ENCODE measurements at regions not wholly inside any gene's neighbourhood (a gene's known extent, or its start where the extent isn't known, plus 50 kb on each side); places are given as distances from the start of the nearest gene placed in this dataset.

- no peak overlapping the region for H3K4me3 ChIP-seq (ENCODE audit: low read depth, low read length)
- no peak for DNase-seq (ENCODE audit: low read depth)
- ChIA-PET POLR2A (no interaction called here), CTCF (interaction anchor here (1.7 to 1.9 kb wide), 2 partner anchors 11 to 12 kb away, joined by 4 to 9 read pairs; no protein-coding TSS in a partner anchor)
- TF ChIP-seq CTCF (IDR thresholded peaks at IDR 0.05; ENCODE audit: insufficient read depth, low read depth, low read length): no peak
- H3K36me3 ChIP-seq (ENCODE audit: control insufficient read depth, insufficient read depth, low read length): no peaks in the 10 kb centered on the region
- H3K27me3 ChIP-seq (ENCODE audit: control insufficient read depth, insufficient read depth, low read length): no peaks in the 10 kb centered on the region
These were observed 119.1 kb upstream of the TMC3 start for GRCh38 chr15:81492969-81493645.

GRCh38 chr15:81492331-81492968 is 118.4 kb upstream of the TMC3 start:
- ChIA-PET CTCF (interaction anchor here (1.7 kb wide), 1 partner anchor 11 kb away, joined by 9 read pairs; no protein-coding TSS in a partner anchor), POLR2A (no interaction called here)

GRCh38 chr15:81491414-81492096 is 117.5 kb upstream of the TMC3 start:
- DNase-seq (ENCODE audit: low read depth): no peak
- Histone ChIP-seq H3K36me3 (ENCODE audit: control insufficient read depth, insufficient read depth, low read length) (no peaks in the 10 kb centered on the region), H3K27me3 (ENCODE audit: control insufficient read depth, insufficient read depth, low read length) (no peaks in the 10 kb centered on the region), H3K4me3 (ENCODE audit: low read depth, low read length) (no peak overlapping the region)
- ChIA-PET POLR2A (no interaction called here), CTCF (interaction anchor here (1.7 kb wide), 1 partner anchor 10 kb away, joined by 9 read pairs; no protein-coding TSS in a partner anchor)
- TF ChIP-seq CTCF (IDR thresholded peaks at IDR 0.05; ENCODE audit: insufficient read depth, low read depth, low read length): no peak

More at GRCh38 chr15:81492331-81492968, 118.4 kb upstream of the TMC3 start:
- no peak for DNase-seq (ENCODE audit: low read depth)
- Histone ChIP-seq H3K36me3 (ENCODE audit: control insufficient read depth, insufficient read depth, low read length) (no peaks in the 10 kb centered on the region), H3K27me3 (ENCODE audit: control insufficient read depth, insufficient read depth, low read length) (no peaks in the 10 kb centered on the region), H3K4me3 (ENCODE audit: low read depth, low read length) (no peak overlapping the region)
- TF ChIP-seq CTCF (IDR thresholded peaks at IDR 0.05; ENCODE audit: insufficient read depth, low read depth, low read length): no peak

- no peak for TF ChIP-seq CTCF (IDR thresholded peaks at IDR 0.05; ENCODE audit: insufficient read depth, low read depth, low read length)
- POLR2A ChIA-PET: no interaction called here
- CTCF ChIA-PET: no interaction called here
- no peak for DNase-seq (ENCODE audit: low read depth)
- Histone ChIP-seq H3K27me3 (ENCODE audit: control insufficient read depth, insufficient read depth, low read length) (no peaks in the 10 kb centered on the region), H3K4me3 (ENCODE audit: low read depth, low read length) (no peak overlapping the region), H3K36me3 (ENCODE audit: control insufficient read depth, insufficient read depth, low read length) (no peaks in the 10 kb centered on the region)
These were observed 111.8 kb upstream of the TMC3 start for GRCh38 chr15:81485806-81486205.
